ENCODE measurements at regions not wholly inside any gene's neighbourhood (a gene's known extent, or its start where the extent isn't known, plus 50 kb on each side); places are given as distances from the start of the nearest gene placed in this dataset.

GRCh38 chr11:15723966-15724365, 609.2 kb downstream of the INSC start:
- TF ChIP-seq, protein P1, sequence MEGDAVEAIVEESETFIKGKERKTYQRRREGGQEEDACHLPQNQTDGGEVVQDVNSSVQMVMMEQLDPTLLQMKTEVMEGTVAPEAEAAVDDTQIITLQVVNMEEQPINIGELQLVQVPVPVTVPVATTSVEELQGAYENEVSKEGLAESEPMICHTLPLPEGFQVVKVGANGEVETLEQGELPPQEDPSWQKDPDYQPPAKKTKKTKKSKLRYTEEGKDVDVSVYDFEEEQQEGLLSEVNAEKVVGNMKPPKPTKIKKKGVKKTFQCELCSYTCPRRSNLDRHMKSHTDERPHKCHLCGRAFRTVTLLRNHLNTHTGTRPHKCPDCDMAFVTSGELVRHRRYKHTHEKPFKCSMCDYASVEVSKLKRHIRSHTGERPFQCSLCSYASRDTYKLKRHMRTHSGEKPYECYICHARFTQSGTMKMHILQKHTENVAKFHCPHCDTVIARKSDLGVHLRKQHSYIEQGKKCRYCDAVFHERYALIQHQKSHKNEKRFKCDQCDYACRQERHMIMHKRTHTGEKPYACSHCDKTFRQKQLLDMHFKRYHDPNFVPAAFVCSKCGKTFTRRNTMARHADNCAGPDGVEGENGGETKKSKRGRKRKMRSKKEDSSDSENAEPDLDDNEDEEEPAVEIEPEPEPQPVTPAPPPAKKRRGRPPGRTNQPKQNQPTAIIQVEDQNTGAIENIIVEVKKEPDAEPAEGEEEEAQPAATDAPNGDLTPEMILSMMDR (IDR thresholded peaks at IDR 0.05; ENCODE audit: borderline replicate concordance) = no peak
- Histone ChIP-seq H3K27ac (replicated peaks) (no peak overlapping the region), H3K36me3 (no peaks in the 10 kb centered on the region)

GRCh38 chr11:15724601-15725000, 609.9 kb downstream of the INSC start:
- H3K27ac ChIP-seq (replicated peaks) = no peak overlapping the region
- no peaks in the 10 kb centered on the region for H3K4me1 ChIP-seq
- peaks cover 4% of the 10 kb centered on the region for H3K27me3 ChIP-seq (ENCODE audit: low read depth)
- H3K36me3 ChIP-seq = no peaks in the 10 kb centered on the region
- intact Hi-C loops (cut with micrococcal nuclease) = no loop called here
- peaks cover 8% of the 10 kb centered on the region for H3K9me3 ChIP-seq (replicated peaks)
- H3K4me3 ChIP-seq = no peak overlapping the region
- TF ChIP-seq, protein P1 (IDR thresholded peaks at IDR 0.05; ENCODE audit: borderline replicate concordance) = no peak
- DNase-seq = no peak

More at GRCh38 chr11:15723966-15724365, 609.2 kb downstream of the INSC start:
- H3K4me3 ChIP-seq = no peak overlapping the region
- no peak for DNase-seq
- H3K9me3 ChIP-seq (replicated peaks) = peaks cover 8% of the 10 kb centered on the region
- H3K27me3 ChIP-seq (ENCODE audit: low read depth) = peaks cover 8% of the 10 kb centered on the region
- intact Hi-C loops (cut with micrococcal nuclease) = no loop called here
- no peaks in the 10 kb centered on the region for H3K4me1 ChIP-seq

DNA sequence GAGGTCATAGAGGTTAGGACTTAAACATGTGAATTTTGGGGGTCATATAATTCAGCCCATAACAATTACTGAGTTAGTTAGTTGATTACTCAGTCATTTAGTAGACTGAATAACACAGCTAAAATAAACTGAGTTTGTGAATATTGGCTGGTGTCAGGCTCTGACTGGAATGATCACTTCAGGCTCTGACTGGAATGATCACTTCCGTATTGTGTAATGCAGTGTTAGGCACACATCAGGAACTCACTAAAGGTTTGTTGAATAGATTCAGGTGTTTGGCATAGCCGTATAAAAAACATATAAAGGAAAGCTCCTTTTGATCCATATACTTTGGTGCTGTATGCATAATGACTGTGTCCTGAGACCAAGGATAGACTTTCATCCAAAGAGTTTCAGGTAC, 610.5 kb downstream of the INSC start:
- peaks cover 8% of the 10 kb centered on the region for H3K9me3 ChIP-seq (replicated peaks)
- no peaks in the 10 kb centered on the region for H3K4me1 ChIP-seq
- no peak overlapping the region for H3K27ac ChIP-seq (replicated peaks)
- intact Hi-C loops (cut with micrococcal nuclease) = no loop called here
- DNase-seq = no peak
- H3K4me3 ChIP-seq = no peak overlapping the region
- H3K27me3 ChIP-seq (ENCODE audit: low read depth) = peaks cover 4% of the 10 kb centered on the region
- TF ChIP-seq, protein P1 (IDR thresholded peaks at IDR 0.05; ENCODE audit: borderline replicate concordance) = no peak
- H3K36me3 ChIP-seq = no peaks in the 10 kb centered on the region

- intact Hi-C loops (cut with micrococcal nuclease) = no loop called here
- H3K4me3 ChIP-seq = no peak overlapping the region
- H3K27me3 ChIP-seq (ENCODE audit: low read depth) = peaks cover 4% of the 10 kb centered on the region
- peaks cover 8% of the 10 kb centered on the region for H3K9me3 ChIP-seq (replicated peaks)
- TF ChIP-seq, protein P1 (IDR thresholded peaks at IDR 0.05; ENCODE audit: borderline replicate concordance) = no peak
- H3K4me1 ChIP-seq = no peaks in the 10 kb centered on the region
- peak overlapping the region; percentile 38 for H3K27ac ChIP-seq (replicated peaks)
- DNase-seq = no peak
- H3K36me3 ChIP-seq = no peaks in the 10 kb centered on the region
Measured at GRCh38 chr11:15726221-15726746, 611.6 kb downstream of the INSC start.

DNA sequence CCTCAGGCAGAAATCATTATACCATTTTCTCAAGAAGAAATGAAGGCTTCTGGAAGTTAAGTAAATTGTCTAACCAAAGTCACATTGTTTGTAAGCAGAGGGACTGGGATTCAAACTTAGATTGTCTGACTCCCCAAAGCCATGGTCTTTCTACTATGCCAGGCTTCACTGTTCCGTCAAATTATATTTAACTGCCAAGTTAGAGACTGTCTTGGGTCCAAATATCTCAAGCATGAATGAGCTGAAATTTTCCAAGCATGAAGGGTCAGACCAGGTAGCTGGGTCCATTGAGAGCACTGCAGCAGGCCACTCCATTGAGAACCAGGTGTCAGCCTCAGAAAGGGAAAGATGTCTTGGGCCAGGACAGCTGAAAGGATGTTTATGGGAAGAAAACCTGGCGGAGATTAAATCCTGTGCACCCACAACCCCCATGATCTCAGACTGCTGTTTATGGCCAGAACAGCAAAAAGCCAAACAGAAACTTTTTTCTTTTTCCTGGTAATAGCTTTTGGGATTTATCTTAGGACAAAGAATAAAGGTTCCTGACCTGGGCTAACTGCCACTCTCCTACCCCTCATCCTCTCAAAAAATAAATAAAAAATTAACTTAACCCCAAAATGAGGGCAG, 612.3 kb downstream of the INSC start:
- TF ChIP-seq, protein P1 (IDR thresholded peaks at IDR 0.05; ENCODE audit: borderline replicate concordance) = no peak
- peaks cover under 1% of the 10 kb centered on the region for H3K27me3 ChIP-seq (ENCODE audit: low read depth)
- no peak for DNase-seq
- no peaks in the 10 kb centered on the region for H3K36me3 ChIP-seq
- H3K4me1 ChIP-seq = no peaks in the 10 kb centered on the region
- peaks cover 4% of the 10 kb centered on the region for H3K9me3 ChIP-seq (replicated peaks)
- intact Hi-C loops (cut with micrococcal nuclease) = no loop called here
- no peak overlapping the region for H3K4me3 ChIP-seq
- peak overlapping the region; percentile 38 for H3K27ac ChIP-seq (replicated peaks)
